ENCODE measurements at regions not wholly inside any gene's neighbourhood (a gene's known extent, or its start where the extent isn't known, plus 50 kb on each side); places are given as distances from the start of the nearest gene placed in this dataset.

- ChIA-PET POLR2A (no interaction called here), CTCF (no interaction called here)
- Histone ChIP-seq H3K9ac (no peak overlapping the region), H3K27ac (ENCODE audit: low read depth in 2 of 2, low read length in 1 of 2) (no peak overlapping the region), H3K4me2 (no peak overlapping the region), H3K4me1 (ENCODE audit: control insufficient read depth in 1 of 2, insufficient read depth in 2 of 2, low read depth in 1 of 2, low read length in 1 of 2) (no peaks in the 10 kb centered on the region; a peak in 1 of 4 replicates), H3K9me3 (no peaks in the 10 kb centered on the region), H3K4me3 (ENCODE audit: low read depth in 2 of 2, low read length in 1 of 2) (no peak overlapping the region), H3K27me3 (ENCODE audit: insufficient read depth) (no peaks in the 10 kb centered on the region), H3F3A (replicated peaks; ENCODE audit: insufficient read depth) (no peaks in the 10 kb centered on the region), H3K36me3 (replicated peaks in 1 of 2; ENCODE audit: control insufficient read depth in 1 of 2, insufficient read depth in 2 of 2, low read length in 1 of 2) (no peaks in the 10 kb centered on the region), H3K9me2 (no peaks in the 10 kb centered on the region), H2AFZ (ENCODE audit: low read depth) (no peak overlapping the region), H4K20me1 (ENCODE audit: insufficient read depth) (no peaks in the 10 kb centered on the region), H3K79me2 (ENCODE audit: insufficient read depth) (no peaks in the 10 kb centered on the region)
- TF ChIP-seq SMC3 (IDR thresholded peaks at IDR 0.05; ENCODE audit: low read depth, low read length): no peak
- TF ChIP-seq USF1 (IDR thresholded peaks at IDR 0.05; ENCODE audit: borderline replicate concordance, low read depth): no peak
- TF ChIP-seq GATA2 (CRISPR knock-in tag; IDR thresholded peaks at IDR 0.05): no peak
- no peak for TF ChIP-seq EZH2phosphoT487 (IDR thresholded peaks at IDR 0.05; ENCODE audit: borderline replicate concordance, low read depth)
- TF ChIP-seq MEF2A (IDR thresholded peaks at IDR 0.05; ENCODE audit: borderline replicate concordance, low read depth): no peak
- TF ChIP-seq PBX3 (IDR thresholded peaks at IDR 0.05): no peak
- no peak for TF ChIP-seq CTCF (IDR thresholded peaks at IDR 0.05)
- TF ChIP-seq RCOR1 (IDR thresholded peaks at IDR 0.05; ENCODE audit: low read length): no peak
- TF ChIP-seq NFIC (IDR thresholded peaks at IDR 0.05; ENCODE audit: borderline replicate concordance): no peak
- no peak for TF ChIP-seq FOXJ3 (CRISPR knock-in tag; IDR thresholded peaks at IDR 0.05)
- TF ChIP-seq NRF1 (IDR thresholded peaks at IDR 0.05; ENCODE audit: low read depth, low read length): no peak
- TF ChIP-seq REST (IDR thresholded peaks at IDR 0.05; ENCODE audit: low read depth, low read length): no peak
- no peak for TF ChIP-seq ZBTB33 (IDR thresholded peaks at IDR 0.05; ENCODE audit: borderline replicate concordance, low read depth)
- no peak for TF ChIP-seq RAD21 (IDR thresholded peaks at IDR 0.05; ENCODE audit: low read length)
- no peak for TF ChIP-seq TEAD4 (IDR thresholded peaks at IDR 0.05; ENCODE audit: borderline replicate concordance, insufficient read depth)
- DNase-seq: no peak
- 38% methylated on average over 1 of the region's 1 CpG for whole genome bisulfite sequencing (ENCODE audit: low lambda C conversion rate)
Observed at GRCh38 chr5:175220549-175220948, 223.4 kb downstream of the DRD1 start.

Data from SK-N-SH (cell line).